Stomach (tissue), 8 donors: ENCODE measurements at regions not wholly inside any gene's neighbourhood (a gene's known extent, or its start where the extent isn't known, plus 50 kb on each side); places are given as distances from the start of the nearest gene placed in this dataset.
"Not testable (repeated sequence)": the region's sequence is repeated elsewhere in the genome, so short reads cannot be mapped to it uniquely, and the experiment has no call there.

ENCODE experiments used
- DNase-seq, 2 donors: peaks; one replicate each; pipeline versions ENCODE4 v3.0.0 to v3.0.0-alpha.2; 2013 to 2019
- H3K27ac ChIP-seq, 5 donors: fragments of 200-600 bp in 4 of 5; sonication (generic) in 4 of 5; one replicate each; pipeline ENCODE4 v1.5.1; 2013 to 2019; ENCODE audit warnings: mild to moderate bottlenecking in 1 of 5, moderate library complexity in 1 of 5
- H3K27me3 ChIP-seq, 3 donors: fragments of 200-600 bp; sonication (generic); one replicate each; pipeline ENCODE4 v1.5.1; 2017 to 2019; ENCODE audit warnings: mixed run types in 1 of 3
- H3K36me3 ChIP-seq, 4 donors: fragments of 200-600 bp; sonication (generic); 1 replicate in 3 of 4; 2 replicates in 1 of 4; pipeline ENCODE4 v1.5.1; 2016 to 2019
- H3K4me1 ChIP-seq, 4 donors: fragments of 200-600 bp; sonication (generic); one replicate each; pipeline ENCODE4 v1.5.1; 2016 to 2019
- H3K4me3 ChIP-seq, 4 donors: fragments of 200-600 bp; sonication (generic) in 3 of 4; one replicate each; pipeline ENCODE4 v1.5.1; 2016 to 2019; ENCODE audit warnings: mild to moderate bottlenecking in 1 of 4
- H3K9me3 ChIP-seq, 4 donors: fragments of 200-600 bp; sonication (generic); one replicate each; pipeline ENCODE4 v1.5.1; 2016 to 2019
- CTCF ChIP-seq, 7 experiments: fragments of 450-650 bp in 4 of 7; fragments of 200-600 bp in 3 of 7; sonication (generic) in 3 of 7; IDR thresholded peaks; one replicate each; pipeline ENCODE4 v1.5.1; 2016 to 2019; ENCODE audit warnings: antibody characterized with exemption in 7 of 7, control low read depth in 2 of 7, mild to moderate bottlenecking in 1 of 7
- EP300 ChIP-seq: sonication (generic); formaldehyde crosslinking; IDR thresholded peaks from one replicate; pipeline ENCODE4 v1.6.1; 2017; ENCODE audit warnings: antibody characterized with exemption
- POLR2A ChIP-seq, 4 donors: fragments of 450-650 bp; IDR thresholded peaks; one replicate each; pipeline ENCODE4 v1.6.1; 2016; ENCODE audit warnings: antibody characterized with exemption in 4 of 4, control low read depth in 2 of 4, mild to moderate bottlenecking in 1 of 4, moderate library complexity in 1 of 4
- POLR2AphosphoS5 ChIP-seq, 3 donors: sonication (generic); formaldehyde crosslinking; IDR thresholded peaks; one replicate each; pipeline ENCODE4 v1.6.1; 2016; ENCODE audit warnings: antibody characterized with exemption in 3 of 3
- WGBS, 5 donors: extraction: QIAGEN DNeasy Blood & Tissue Kit in 3 of 5; methylation state at CpG; one replicate each; pipeline versions ENCODE4 v1.1.5 to v1.1.7; 2013 to 2018; 5-methylcytosine and 5-hydroxymethylcytosine counted together
- intact Hi-C: fragments of 100-400 bp; cut with DNase I; formaldehyde crosslinking; loops from one replicate; pipeline ENCODE4 v1.15.1; 2023; ENCODE audit warnings: low total_unique reads
- donor health status: healthy with polysubstance abuse.
- donor health status: Bipolar disorder and iron deficiency.
- donor health status: healthy.

GRCh38 chr5:102628441-102629175, 126.5 kb upstream of the PAM start:
- no peaks in the 10 kb centered on the region for H3K27me3 ChIP-seq
- no peaks in the 10 kb centered on the region for H3K4me1 ChIP-seq
- DNase-seq = no peak
- peaks cover 0 to 3% (median 0%) of the 10 kb centered on the region in 4 donors for H3K9me3 ChIP-seq
- H3K36me3 ChIP-seq = no peaks in the 10 kb centered on the region
- 55 to 69% (median 60%) methylated on average over 3 of the region's 3 CpGs for WGBS, 5 donors
- no peak overlapping the region for H3K27ac ChIP-seq
- intact Hi-C loops = no loop called here
- H3K4me3 ChIP-seq = no peak overlapping the region
- no peak for TF ChIP-seq POLR2AphosphoS5 (IDR thresholded peaks at IDR 0.05)
- no peak for TF ChIP-seq POLR2A (IDR thresholded peaks at IDR 0.05)

GRCh38 chr5:102629827-102630605, 125.1 kb upstream of the PAM start:
- Histone ChIP-seq H3K4me1 (no peaks in the 10 kb centered on the region), H3K27me3 (no peaks in the 10 kb centered on the region), H3K27ac (no peak overlapping the region), H3K4me3 (no peak overlapping the region), H3K36me3 (no peaks in the 10 kb centered on the region), H3K9me3 (peaks cover 0 to 9% (median 2%) of the 10 kb centered on the region in 4 donors)
- no peak for TF ChIP-seq POLR2A (IDR thresholded peaks at IDR 0.05)
- no peak for TF ChIP-seq CTCF (IDR thresholded peaks at IDR 0.05)
- TF ChIP-seq POLR2AphosphoS5 (IDR thresholded peaks at IDR 0.05) = no peak
- no peak for TF ChIP-seq EP300
- no peak for DNase-seq
- intact Hi-C loops = no loop called here
- 72 to 89% (median 81%) methylated on average over 4 of the region's 4 CpGs for WGBS, 5 donors

- intact Hi-C loops, H3K36me3 ChIP-seq, DNase-seq, H3K9me3 ChIP-seq, H3K4me1 ChIP-seq, H3K27me3 ChIP-seq, H3K4me3 ChIP-seq, H3K27ac ChIP-seq: not testable (repeated sequence)
- 86 to 93% (median 90%) methylated on average over 1 of the region's 1 CpG for WGBS, 5 donors
Measured at GRCh38 chr5:102635399-102635798, 119.7 kb upstream of the PAM start.

- 60 to 68% (median 66%) methylated on average over 3 of the region's 3 CpGs for WGBS, 5 donors
- Histone ChIP-seq H3K36me3 (no peaks in the 10 kb centered on the region), H3K4me1 (no peaks in the 10 kb centered on the region), H3K27me3 (no peaks in the 10 kb centered on the region), H3K9me3 (peaks cover 0 to 15% (median 4%) of the 10 kb centered on the region in 4 donors), H3K4me3 (no peak overlapping the region), H3K27ac (no peak overlapping the region)
- intact Hi-C loops = no loop called here
- no peak for DNase-seq
- TF ChIP-seq EP300 (no peak), POLR2AphosphoS5 (IDR thresholded peaks at IDR 0.05) (no peak), POLR2A (IDR thresholded peaks at IDR 0.05) (no peak), CTCF (IDR thresholded peaks at IDR 0.05) (no peak)
Measured at GRCh38 chr5:102638316-102638715, 116.8 kb upstream of the PAM start.

- intact Hi-C loops = no loop called here
- H3K27ac ChIP-seq = no peak overlapping the region
Measured at GRCh38 chr5:102638912-102639652, 116.0 kb upstream of the PAM start.

More at GRCh38 chr5:102638912-102639652, 116.0 kb upstream of the PAM start:
- Histone ChIP-seq H3K4me3 (no peak overlapping the region), H3K9me3 (peaks cover 0 to 8% (median 3%) of the 10 kb centered on the region in 4 donors), H3K27me3 (no peaks in the 10 kb centered on the region), H3K4me1 (no peaks in the 10 kb centered on the region), H3K36me3 (no peaks in the 10 kb centered on the region)
- 39 to 63% (median 49%) methylated on average over 2 of the region's 2 CpGs for WGBS, 5 donors
- DNase-seq = no peak
- TF ChIP-seq POLR2A (IDR thresholded peaks at IDR 0.05) (no peak), CTCF (IDR thresholded peaks at IDR 0.05) (no peak), EP300 (no peak), POLR2AphosphoS5 (IDR thresholded peaks at IDR 0.05) (no peak)
